Retinal pigment epithelial cell (primary cell): ENCODE measurements at regions not wholly inside any gene's neighbourhood (a gene's known extent, or its start where the extent isn't known, plus 50 kb on each side); places are given as distances from the start of the nearest gene placed in this dataset.

Experiments used
- DNase-seq: peaks from one replicate; pipeline ENCODE4 v3.0.0-alpha.2; 2010; ENCODE audit warnings: low read depth
- H3K4me3 ChIP-seq: 2 replicates; pipeline ENCODE4 v1.5.1; 2011; ENCODE audit warnings: mild to moderate bottlenecking, low read length, control low read depth, moderate library complexity
- TF ChIP-seq, protein P1 (sequence below): conservative IDR thresholded peaks from 2 replicates; pipeline ENCODE4 v1.5.1; 2011; ENCODE audit warnings: low read depth, low read length, control low read depth, inconsistent platforms

DNA sequence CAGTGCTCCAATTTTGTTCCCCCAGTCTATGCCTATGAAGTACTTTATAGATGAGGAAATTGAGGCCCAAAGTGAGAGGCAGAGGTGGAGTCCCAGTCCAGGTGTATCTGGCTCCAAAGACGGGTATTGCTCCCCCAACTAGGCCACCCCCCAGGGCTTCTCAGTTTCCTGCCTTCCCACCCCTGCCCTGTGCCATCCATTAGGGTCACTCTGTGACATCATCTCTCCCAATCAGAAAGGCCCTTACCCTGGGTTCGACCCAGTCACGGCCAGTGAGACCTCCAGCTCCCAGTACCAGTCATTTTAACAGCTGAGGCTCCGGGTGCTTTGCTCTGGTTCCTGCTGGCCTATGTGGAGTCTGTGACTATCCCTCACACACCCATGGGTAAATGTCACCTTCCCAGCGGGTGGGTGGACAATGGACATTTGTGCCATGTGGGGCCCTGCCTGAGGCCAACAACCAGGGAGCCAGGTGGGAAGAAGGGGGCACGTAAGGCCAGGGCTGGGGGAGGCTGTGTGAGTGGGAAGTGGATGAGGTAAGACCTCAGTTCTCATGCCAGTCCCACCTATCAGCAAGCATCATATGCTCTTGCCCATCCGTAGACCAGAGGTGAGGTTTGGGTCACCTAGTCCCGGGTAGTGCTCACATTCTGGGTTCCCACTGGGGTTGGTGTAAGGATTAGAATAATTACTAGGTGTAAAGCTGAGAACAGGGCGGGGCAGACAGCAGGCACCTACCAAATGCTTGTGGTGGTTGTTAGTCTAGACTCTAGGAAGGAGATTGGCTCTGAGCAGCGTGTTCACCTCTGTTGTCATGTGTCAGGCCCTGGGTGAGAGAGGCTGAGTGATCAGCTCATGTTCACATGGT lies 685.9 kb downstream of the MATN1 start:
- no peak overlapping the region for H3K4me3 ChIP-seq
- DNase-seq, result no peak
- TF ChIP-seq, protein P1, sequence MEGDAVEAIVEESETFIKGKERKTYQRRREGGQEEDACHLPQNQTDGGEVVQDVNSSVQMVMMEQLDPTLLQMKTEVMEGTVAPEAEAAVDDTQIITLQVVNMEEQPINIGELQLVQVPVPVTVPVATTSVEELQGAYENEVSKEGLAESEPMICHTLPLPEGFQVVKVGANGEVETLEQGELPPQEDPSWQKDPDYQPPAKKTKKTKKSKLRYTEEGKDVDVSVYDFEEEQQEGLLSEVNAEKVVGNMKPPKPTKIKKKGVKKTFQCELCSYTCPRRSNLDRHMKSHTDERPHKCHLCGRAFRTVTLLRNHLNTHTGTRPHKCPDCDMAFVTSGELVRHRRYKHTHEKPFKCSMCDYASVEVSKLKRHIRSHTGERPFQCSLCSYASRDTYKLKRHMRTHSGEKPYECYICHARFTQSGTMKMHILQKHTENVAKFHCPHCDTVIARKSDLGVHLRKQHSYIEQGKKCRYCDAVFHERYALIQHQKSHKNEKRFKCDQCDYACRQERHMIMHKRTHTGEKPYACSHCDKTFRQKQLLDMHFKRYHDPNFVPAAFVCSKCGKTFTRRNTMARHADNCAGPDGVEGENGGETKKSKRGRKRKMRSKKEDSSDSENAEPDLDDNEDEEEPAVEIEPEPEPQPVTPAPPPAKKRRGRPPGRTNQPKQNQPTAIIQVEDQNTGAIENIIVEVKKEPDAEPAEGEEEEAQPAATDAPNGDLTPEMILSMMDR, result no peak

DNA sequence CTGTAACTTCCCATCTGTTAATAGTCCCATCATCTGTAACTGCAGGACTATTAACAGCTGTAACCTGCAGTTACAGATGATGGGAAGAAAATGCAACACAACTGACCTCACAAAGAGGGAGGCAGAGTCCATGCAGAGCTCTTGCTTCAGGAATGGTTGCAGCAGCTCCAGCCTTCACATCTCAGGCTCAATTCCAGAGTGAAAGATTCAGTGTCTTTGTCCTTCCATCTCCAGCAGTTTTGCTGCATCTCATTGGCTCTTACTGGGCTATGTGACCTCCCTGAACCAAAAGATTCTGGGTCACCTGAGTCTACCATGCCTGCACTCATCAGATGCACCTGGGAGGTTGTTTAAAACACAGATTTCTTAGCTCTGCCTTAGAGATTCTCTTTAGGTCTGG lies 686.7 kb downstream of the MATN1 start:
- TF ChIP-seq, protein P1, result no peak
- H3K4me3 ChIP-seq, result no peak overlapping the region
- DNase-seq, result no peak

DNA sequence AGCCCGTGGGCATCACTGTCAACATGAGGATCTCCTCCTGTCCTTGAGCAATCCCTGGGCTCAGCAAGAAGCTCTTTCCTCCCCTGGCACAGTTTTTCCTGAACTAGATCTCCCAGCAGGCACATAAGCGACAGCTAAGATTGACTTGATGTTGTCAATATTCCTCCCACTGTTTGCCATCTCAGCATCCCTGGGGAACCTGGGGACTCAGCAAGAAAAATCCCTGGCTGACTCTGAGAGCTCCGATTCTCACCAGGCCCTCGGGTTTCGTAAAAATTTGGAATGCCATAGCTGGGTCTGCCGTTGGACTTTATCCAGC lies 687.2 kb downstream of the MATN1 start:
- DNase-seq, result no peak
- H3K4me3 ChIP-seq, result no peak overlapping the region
- TF ChIP-seq, protein P1, result no peak

- H3K4me3 ChIP-seq, result no peak overlapping the region
- DNase-seq, result no peak
- TF ChIP-seq, protein P1, result no peak
Measured at GRCh38 chr1:30035522-30036228, 687.7 kb downstream of the MATN1 start.

GRCh38 chr1:30034627-30035521 lies 688.5 kb downstream of the MATN1 start:
- TF ChIP-seq, protein P1, result no peak
- H3K4me3 ChIP-seq, result no peak overlapping the region
- no peak for DNase-seq

DNA sequence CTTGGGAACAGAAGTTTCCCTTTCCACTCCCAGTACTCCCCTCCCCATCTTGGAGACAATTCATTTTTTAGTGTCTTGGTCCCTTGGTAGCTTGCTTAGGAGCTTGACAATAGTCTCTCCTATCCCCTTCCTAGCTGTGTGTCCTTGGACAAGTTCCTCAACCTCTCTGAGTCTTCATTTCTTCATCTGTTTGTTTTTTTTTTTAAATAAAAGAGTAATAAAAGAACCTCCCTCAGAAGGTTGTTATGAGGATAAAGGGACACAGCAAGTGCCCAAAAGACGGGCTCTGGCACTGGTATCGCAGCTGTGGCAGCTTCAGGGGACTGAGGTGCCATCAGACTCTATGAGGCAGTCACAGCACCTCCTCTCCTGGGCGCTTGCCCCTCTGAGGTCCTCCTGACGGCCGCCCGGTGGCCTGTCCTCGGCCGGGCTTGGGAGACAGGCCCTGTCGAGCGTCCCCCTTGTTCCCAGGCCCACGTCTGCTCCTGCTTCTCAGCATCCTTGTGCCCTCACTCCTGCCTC lies 689.2 kb downstream of the MATN1 start:
- DNase-seq, result no peak

More for the DNA sequence above, 689.2 kb downstream of the MATN1 start:
- H3K4me3 ChIP-seq, result no peak overlapping the region
- TF ChIP-seq, protein P1, result no peak
